K562 (cell line): ENCODE measurements at regions not wholly inside any gene's neighbourhood (a gene's known extent, or its start where the extent isn't known, plus 50 kb on each side); places are given as distances from the start of the nearest gene placed in this dataset.

Source experiments
- ATF1 ChIP-seq, 2 experiments: fragments of 450-650 bp in 1 of 2; IDR thresholded peaks; 2 replicates each; pipeline ENCODE4 v1.6.1; 2016; ENCODE audit warnings: missing compliant biosample characterization in 1 of 2, missing genetic modification characterization in 1 of 2
- CBX1 ChIP-seq: sonication (generic); IDR thresholded peaks from 2 replicates; pipeline ENCODE4 v1.6.1; 2016; ENCODE audit warnings: antibody characterized with exemption, low read depth, mild to moderate bottlenecking
- EP300 ChIP-seq: IDR thresholded peaks from 2 replicates; pipeline ENCODE4 v1.6.1; 2012; ENCODE audit warnings: low read length, improper control_type of control experiment
- GABPA ChIP-seq: fragments of 200-800 bp; sonication (Bioruptor generic); conservative IDR thresholded peaks from 2 replicates; pipeline ENCODE4 v1.6.1; 2016; ENCODE audit warnings: low read depth, missing genetic modification characterization, missing compliant biosample characterization
- NRF1 ChIP-seq, 2 experiments: fragments of 450-650 bp; IDR thresholded peaks in 1 of 2; conservative IDR thresholded peaks in 1 of 2; 2 replicates each; pipeline ENCODE4 v1.6.1; 2014; ENCODE audit warnings: mild to moderate bottlenecking in 2 of 2
- POLR2A ChIP-seq: fragments of 450-650 bp; conservative IDR thresholded peaks from 2 replicates; pipeline ENCODE4 v1.6.1; 2016
- POLR2AphosphoS5 ChIP-seq: IDR thresholded peaks from 2 replicates; pipeline ENCODE4 v1.6.1; 2011; ENCODE audit warnings: mild to moderate bottlenecking, low read depth, low read length, moderate library complexity; ENCODE audit not compliant: control insufficient read depth, insufficient read depth
- RAD21 ChIP-seq, 2 experiments: fragments of 250-450 bp in 1 of 2; fragments of 450-650 bp in 1 of 2; sonication (Bioruptor Pico) in 1 of 2; formaldehyde crosslinking in 1 of 2; IDR thresholded peaks in 1 of 2; conservative IDR thresholded peaks in 1 of 2; 2 replicates each; pipeline versions ENCODE4 v1.4.0 to v1.8.0; 2020 to 2022; ENCODE audit warnings: mild to moderate bottlenecking in 2 of 2, moderate library complexity in 1 of 2
- SIX5 ChIP-seq, 2 experiments: IDR thresholded peaks; 2 replicates each; pipeline ENCODE4 v1.6.1; 2011; ENCODE audit warnings: low read length in 2 of 2, borderline replicate concordance in 1 of 2, low read depth in 1 of 2, mild to moderate bottlenecking in 1 of 2, moderate library complexity in 1 of 2; ENCODE audit not compliant: insufficient read depth in 1 of 2
- TAF1 ChIP-seq: IDR thresholded peaks from 2 replicates; pipeline ENCODE4 v1.6.1; 2011; ENCODE audit warnings: mild to moderate bottlenecking, low read length, moderate library complexity; ENCODE audit not compliant: insufficient read depth, control insufficient read depth, severe bottlenecking; ENCODE audit errors: extremely low read depth
- TF ChIP-seq, protein P1 (sequence below), 3 experiments: IDR thresholded peaks in 2 of 3; conservative IDR thresholded peaks in 1 of 3; 2 replicates each; pipeline ENCODE4 v1.5.1; 2011 to 2012; ENCODE audit warnings: low read length in 3 of 3, mild to moderate bottlenecking in 3 of 3, control low read depth in 2 of 3, improper control_type of control experiment in 1 of 3, inconsistent platforms in 1 of 3, low read depth in 1 of 3, mixed read lengths in 1 of 3, moderate library complexity in 1 of 3; ENCODE audit not compliant: insufficient read depth in 2 of 3
- TF ChIP-seq, protein P2 (sequence below): sonication (generic); formaldehyde crosslinking; IDR thresholded peaks from 2 replicates; pipeline ENCODE4 v1.8.1; 2023; ENCODE audit warnings: mild to moderate bottlenecking, missing genetic modification reagents
- TF ChIP-seq, protein P3 (sequence below): fragments of 200-800 bp; sonication (Bioruptor generic); IDR thresholded peaks from 2 replicates; pipeline ENCODE4 v1.6.1; 2016; ENCODE audit warnings: missing genetic modification characterization, missing compliant biosample characterization
- TF ChIP-seq, protein P4 (sequence below): sonication (generic); formaldehyde crosslinking; IDR thresholded peaks from 2 replicates; pipeline ENCODE4 v1.8.0; 2022; ENCODE audit warnings: mild to moderate bottlenecking, missing genetic modification reagents

DNA sequence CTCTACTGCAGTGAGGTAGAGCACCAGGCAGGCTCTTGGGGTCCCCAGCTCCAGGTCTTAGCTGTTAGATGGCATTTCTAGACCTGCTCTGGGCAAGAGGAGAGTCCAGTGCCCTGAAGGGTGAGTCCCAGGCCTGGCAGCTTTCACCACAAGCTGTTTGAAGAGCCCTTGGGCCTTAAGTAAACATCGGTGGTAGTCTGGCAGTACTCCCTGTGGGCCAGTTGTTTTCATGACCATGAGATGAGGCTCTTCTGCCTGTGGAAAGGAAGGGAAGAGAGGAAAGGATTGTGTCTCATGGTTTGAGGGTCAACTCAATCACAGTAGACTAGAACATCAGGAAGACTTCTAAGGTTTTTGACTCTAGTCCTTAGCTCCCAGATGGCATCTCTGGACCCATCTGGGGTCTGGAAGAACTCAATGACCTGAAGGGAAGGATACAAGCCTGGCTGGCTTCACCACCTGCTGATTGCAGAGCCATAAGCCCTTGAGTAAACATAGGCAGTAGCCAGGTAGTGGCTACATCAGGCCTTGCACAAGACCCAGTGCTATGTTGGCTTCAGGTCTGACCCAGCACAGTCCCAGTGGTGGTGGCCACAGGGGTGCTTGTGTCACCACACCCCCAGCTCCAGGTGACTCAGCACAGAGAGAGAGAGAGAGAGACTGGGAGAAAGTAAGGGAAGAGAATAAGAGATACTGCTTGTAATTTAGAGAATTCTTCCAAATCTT is 114.3 kb upstream of the PCSK5 start:
- TF ChIP-seq, protein P1, sequence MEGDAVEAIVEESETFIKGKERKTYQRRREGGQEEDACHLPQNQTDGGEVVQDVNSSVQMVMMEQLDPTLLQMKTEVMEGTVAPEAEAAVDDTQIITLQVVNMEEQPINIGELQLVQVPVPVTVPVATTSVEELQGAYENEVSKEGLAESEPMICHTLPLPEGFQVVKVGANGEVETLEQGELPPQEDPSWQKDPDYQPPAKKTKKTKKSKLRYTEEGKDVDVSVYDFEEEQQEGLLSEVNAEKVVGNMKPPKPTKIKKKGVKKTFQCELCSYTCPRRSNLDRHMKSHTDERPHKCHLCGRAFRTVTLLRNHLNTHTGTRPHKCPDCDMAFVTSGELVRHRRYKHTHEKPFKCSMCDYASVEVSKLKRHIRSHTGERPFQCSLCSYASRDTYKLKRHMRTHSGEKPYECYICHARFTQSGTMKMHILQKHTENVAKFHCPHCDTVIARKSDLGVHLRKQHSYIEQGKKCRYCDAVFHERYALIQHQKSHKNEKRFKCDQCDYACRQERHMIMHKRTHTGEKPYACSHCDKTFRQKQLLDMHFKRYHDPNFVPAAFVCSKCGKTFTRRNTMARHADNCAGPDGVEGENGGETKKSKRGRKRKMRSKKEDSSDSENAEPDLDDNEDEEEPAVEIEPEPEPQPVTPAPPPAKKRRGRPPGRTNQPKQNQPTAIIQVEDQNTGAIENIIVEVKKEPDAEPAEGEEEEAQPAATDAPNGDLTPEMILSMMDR (IDR thresholded peaks at IDR 0.05 in 2 of 3, conservative IDR thresholded peaks at IDR 0.05 in 1 of 3; ENCODE audit: insufficient read depth in 2 of 3, low read depth in 1 of 3, low read length in 3 of 3), result no peak
- TF ChIP-seq POLR2AphosphoS5, result no peak
- TF ChIP-seq, protein P2, sequence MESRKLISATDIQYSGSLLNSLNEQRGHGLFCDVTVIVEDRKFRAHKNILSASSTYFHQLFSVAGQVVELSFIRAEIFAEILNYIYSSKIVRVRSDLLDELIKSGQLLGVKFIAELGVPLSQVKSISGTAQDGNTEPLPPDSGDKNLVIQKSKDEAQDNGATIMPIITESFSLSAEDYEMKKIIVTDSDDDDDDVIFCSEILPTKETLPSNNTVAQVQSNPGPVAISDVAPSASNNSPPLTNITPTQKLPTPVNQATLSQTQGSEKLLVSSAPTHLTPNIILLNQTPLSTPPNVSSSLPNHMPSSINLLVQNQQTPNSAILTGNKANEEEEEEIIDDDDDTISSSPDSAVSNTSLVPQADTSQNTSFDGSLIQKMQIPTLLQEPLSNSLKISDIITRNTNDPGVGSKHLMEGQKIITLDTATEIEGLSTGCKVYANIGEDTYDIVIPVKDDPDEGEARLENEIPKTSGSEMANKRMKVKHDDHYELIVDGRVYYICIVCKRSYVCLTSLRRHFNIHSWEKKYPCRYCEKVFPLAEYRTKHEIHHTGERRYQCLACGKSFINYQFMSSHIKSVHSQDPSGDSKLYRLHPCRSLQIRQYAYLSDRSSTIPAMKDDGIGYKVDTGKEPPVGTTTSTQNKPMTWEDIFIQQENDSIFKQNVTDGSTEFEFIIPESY (CRISPR knock-in tag), result no peak
- TF ChIP-seq, protein P3, sequence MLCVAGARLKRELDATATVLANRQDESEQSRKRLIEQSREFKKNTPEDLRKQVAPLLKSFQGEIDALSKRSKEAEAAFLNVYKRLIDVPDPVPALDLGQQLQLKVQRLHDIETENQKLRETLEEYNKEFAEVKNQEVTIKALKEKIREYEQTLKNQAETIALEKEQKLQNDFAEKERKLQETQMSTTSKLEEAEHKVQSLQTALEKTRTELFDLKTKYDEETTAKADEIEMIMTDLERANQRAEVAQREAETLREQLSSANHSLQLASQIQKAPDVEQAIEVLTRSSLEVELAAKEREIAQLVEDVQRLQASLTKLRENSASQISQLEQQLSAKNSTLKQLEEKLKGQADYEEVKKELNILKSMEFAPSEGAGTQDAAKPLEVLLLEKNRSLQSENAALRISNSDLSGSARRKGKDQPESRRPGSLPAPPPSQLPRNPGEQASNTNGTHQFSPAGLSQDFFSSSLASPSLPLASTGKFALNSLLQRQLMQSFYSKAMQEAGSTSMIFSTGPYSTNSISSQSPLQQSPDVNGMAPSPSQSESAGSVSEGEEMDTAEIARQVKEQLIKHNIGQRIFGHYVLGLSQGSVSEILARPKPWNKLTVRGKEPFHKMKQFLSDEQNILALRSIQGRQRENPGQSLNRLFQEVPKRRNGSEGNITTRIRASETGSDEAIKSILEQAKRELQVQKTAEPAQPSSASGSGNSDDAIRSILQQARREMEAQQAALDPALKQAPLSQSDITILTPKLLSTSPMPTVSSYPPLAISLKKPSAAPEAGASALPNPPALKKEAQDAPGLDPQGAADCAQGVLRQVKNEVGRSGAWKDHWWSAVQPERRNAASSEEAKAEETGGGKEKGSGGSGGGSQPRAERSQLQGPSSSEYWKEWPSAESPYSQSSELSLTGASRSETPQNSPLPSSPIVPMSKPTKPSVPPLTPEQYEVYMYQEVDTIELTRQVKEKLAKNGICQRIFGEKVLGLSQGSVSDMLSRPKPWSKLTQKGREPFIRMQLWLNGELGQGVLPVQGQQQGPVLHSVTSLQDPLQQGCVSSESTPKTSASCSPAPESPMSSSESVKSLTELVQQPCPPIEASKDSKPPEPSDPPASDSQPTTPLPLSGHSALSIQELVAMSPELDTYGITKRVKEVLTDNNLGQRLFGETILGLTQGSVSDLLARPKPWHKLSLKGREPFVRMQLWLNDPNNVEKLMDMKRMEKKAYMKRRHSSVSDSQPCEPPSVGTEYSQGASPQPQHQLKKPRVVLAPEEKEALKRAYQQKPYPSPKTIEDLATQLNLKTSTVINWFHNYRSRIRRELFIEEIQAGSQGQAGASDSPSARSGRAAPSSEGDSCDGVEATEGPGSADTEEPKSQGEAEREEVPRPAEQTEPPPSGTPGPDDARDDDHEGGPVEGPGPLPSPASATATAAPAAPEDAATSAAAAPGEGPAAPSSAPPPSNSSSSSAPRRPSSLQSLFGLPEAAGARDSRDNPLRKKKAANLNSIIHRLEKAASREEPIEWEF (CRISPR knock-in tag), result no peak
- no peak for TF ChIP-seq NRF1 (conservative IDR thresholded peaks at IDR 0.05 in 1 of 2, IDR thresholded peaks at IDR 0.05 in 1 of 2)
- TF ChIP-seq ATF1 (CRISPR knock-in tag; IDR thresholded peaks at IDR 0.05), result no peak
- TF ChIP-seq ATF1 (tag; IDR thresholded peaks at IDR 0.05), result no peak
- TF ChIP-seq SIX5 (IDR thresholded peaks at IDR 0.05; ENCODE audit: borderline replicate concordance in 1 of 2, insufficient read depth in 1 of 2, low read depth in 1 of 2, low read length in 2 of 2), result no peak
- TF ChIP-seq RAD21 (CRISPR knock-in tag; conservative IDR thresholded peaks at IDR 0.05 in 1 of 2, IDR thresholded peaks at IDR 0.05 in 1 of 2), result no peak
- TF ChIP-seq CBX1, result no peak
- TF ChIP-seq POLR2A, result no peak
- TF ChIP-seq TAF1, result no peak
- TF ChIP-seq, protein P4, sequence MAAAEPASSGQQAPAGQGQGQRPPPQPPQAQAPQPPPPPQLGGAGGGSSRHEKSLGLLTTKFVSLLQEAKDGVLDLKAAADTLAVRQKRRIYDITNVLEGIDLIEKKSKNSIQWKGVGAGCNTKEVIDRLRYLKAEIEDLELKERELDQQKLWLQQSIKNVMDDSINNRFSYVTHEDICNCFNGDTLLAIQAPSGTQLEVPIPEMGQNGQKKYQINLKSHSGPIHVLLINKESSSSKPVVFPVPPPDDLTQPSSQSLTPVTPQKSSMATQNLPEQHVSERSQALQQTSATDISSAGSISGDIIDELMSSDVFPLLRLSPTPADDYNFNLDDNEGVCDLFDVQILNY (CRISPR knock-in tag), result no peak
- no peak for TF ChIP-seq GABPA (tag)
- no peak for TF ChIP-seq EP300
